Stimulated activated CD4-positive, alpha-beta T cell treated with anti-CD3 and anti-CD28 coated beads, Interleukin-4, amount 100 ng/mL, for 1 hour (primary cell): ENCODE measurements at regions not wholly inside any gene's neighbourhood (a gene's known extent, or its start where the extent isn't known, plus 50 kb on each side); places are given as distances from the start of the nearest gene placed in this dataset.

ENCODE experiments used
- DNase-seq: peaks from one replicate; pipeline ENCODE4 v3.0.0-alpha.2; 2020

DNA sequence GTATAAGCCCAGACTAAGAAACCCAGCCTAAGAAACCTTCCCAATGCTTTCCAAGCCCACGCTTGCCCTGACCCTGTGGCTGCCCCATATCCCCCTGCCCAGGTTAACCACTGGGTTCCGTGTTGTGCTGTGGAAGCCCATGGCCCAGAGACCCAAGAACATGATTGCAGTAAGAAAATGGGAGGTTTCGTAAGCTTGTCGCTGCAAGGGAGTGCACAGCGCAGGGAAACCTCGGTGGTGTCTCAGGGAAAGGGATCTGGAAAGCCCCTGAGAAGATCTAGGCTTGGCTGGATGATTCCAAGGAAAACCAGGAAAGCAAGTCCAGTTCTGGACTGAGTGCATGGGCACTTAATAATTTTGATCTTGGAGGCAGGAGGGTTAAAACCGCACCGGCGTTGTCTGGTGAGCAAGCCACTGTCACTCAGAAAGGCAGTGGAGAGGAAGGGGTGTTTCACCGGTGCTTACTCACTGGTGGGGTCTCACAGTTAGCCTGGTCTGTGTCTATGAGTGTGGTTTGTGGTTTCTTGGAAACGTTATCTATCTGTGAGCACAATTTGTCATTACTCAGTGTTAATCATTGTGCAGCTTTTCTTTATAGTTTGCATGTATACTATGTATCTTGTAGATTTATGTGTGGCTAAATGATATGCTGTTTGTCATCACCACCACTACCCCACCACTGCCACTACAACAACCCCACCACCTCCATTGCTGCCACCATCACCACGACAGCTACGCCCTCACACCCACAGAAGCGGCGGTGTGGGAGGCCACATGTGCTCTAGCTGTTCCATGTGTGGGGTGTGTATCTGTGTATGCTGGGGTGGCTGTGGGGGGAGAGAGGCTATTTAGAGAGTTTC lies 53.3 kb upstream of the PRDM11 start:
- DNase-seq = no peak

DNA sequence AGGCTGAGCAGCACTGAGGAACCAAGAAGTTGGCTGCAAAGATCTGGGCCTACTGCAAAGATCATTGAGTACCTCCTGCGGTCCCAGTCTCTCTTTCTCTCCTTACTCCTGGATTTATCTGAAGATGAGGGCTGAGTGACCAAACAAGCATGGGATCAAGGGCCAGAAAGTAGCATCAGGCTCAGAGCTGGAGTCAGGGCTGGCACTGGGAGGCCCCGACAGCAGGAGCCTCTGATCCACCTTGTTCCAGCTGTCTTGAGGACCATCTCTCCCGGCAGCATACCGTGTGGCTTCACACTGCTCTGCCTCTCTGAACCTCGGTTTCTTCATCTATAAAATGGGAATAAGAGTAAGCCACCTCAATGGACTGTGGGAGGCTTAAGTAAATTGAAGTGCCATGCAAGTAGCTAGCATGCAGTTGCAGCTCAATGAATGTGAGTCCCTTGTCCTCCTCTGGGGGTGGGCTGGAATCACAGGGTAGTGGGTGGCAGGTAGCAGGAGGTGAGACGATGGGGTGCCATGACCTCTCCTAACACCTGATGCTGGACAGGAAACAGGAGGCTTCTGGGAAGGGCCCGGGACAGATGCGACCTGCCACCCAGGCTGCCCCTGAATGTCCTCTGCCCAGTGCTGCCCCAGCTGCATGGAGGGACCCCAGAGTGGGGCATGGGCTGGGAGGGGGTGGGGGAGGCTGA lies 52.5 kb upstream of the PRDM11 start:
- DNase-seq = no peak

GRCh38 chr11:45094958-45095690 lies 51.3 kb upstream of the PRDM11 start:
- no peak for DNase-seq

GRCh38 chr11:45095691-45096010 lies 50.8 kb upstream of the PRDM11 start:
- no peak for DNase-seq

DNA sequence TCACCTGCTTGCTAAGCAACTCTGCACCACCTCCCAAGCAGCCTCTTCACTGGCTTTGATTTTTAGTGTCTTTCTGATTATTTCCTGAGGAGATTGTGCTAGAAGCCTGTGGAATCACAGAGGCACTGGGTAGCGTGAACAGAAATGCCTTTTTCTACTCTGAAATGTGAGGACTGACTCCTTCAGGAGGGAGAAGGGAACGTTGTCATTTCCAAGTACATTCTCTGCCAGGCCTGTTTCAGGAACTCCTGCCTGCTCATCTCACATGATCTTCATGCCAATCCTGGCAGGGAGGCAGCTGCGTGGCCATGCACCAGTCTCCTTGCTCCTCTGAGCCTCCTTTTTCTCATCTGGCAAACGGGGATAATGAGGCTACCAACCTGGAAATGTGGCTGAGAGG lies 49.8 kb upstream of the PRDM11 start:
- DNase-seq = no peak
